SK-N-SH (cell line): ENCODE measurements at regions not wholly inside any gene's neighbourhood (a gene's known extent, or its start where the extent isn't known, plus 50 kb on each side); places are given as distances from the start of the nearest gene placed in this dataset.

Source experiments
- CTCF ChIA-PET: fragments of 300-600, 350-600 bp; formaldehyde crosslinking; extraction: SDS; loops from one replicate; lab custom pipeline; 2021; lab: Yijun Ruan, JAX
- POLR2A ChIA-PET: fragments of 350-600 bp; sonication (Branson Sonifier 250); formaldehyde crosslinking; extraction: SDS; loops from one replicate; lab custom pipeline; 2020; ENCODE audit warnings: antibody characterized with exemption, inconsistent platforms; lab: Yijun Ruan, JAX
- DNase-seq: peaks from one replicate; pipeline ENCODE4 v3.0.0; 2012
- H2AFZ ChIP-seq: fragments of 200-600 bp; sonication (generic); 2 replicates; pipeline ENCODE4 v1.8.1; 2016; ENCODE audit warnings: antibody characterized with exemption, mild to moderate bottlenecking, low read depth
- H3F3A ChIP-seq: fragments of 200-600 bp; sonication (generic); replicated peaks from 2 replicates; pipeline ENCODE3; 2016; ENCODE audit warnings: antibody characterized with exemption, mild to moderate bottlenecking; ENCODE audit not compliant: insufficient read depth
- H3K27ac ChIP-seq, 2 experiments: fragments of 200-500 bp in 1 of 2; fragments of 200-600 bp in 1 of 2; sonication (Bioruptor generic) in 1 of 2; sonication (generic), shearing (Covaris generic) in 1 of 2; 2 replicates each; pipeline versions ENCODE4 v1.5.1 to v1.6.1; 2014 to 2016; ENCODE audit warnings: low read depth in 2 of 2, inconsistent platforms in 1 of 2, low read length in 1 of 2, mild to moderate bottlenecking in 1 of 2, mixed read lengths in 1 of 2
- H3K27me3 ChIP-seq: fragments of 200-600 bp; sonication (generic), shearing (Covaris generic); 2 replicates; pipeline ENCODE4 v1.6.1; 2016; ENCODE audit warnings: mixed run types; ENCODE audit not compliant: insufficient read depth
- H3K36me3 ChIP-seq, 2 experiments: fragments of 200-500 bp in 1 of 2; fragments of 200-600 bp in 1 of 2; sonication (Bioruptor generic) in 1 of 2; sonication (generic) in 1 of 2; replicated peaks in 1 of 2; 2 replicates each; pipeline versions ENCODE3 to v1.5.1; 2014 to 2016; ENCODE audit warnings: low read length in 1 of 2, mild to moderate bottlenecking in 1 of 2; ENCODE audit not compliant: insufficient read depth in 2 of 2, control insufficient read depth in 1 of 2
- H3K4me1 ChIP-seq, 2 experiments: fragments of 200-500 bp in 1 of 2; fragments of 200-600 bp in 1 of 2; sonication (Bioruptor generic) in 1 of 2; sonication (generic), shearing (Covaris generic) in 1 of 2; 2 replicates each; pipeline versions ENCODE4 v1.5.1 to v1.6.1; 2014 to 2016; ENCODE audit warnings: low read depth in 1 of 2, low read length in 1 of 2, mixed run types in 1 of 2; ENCODE audit not compliant: insufficient read depth in 2 of 2, control insufficient read depth in 1 of 2
- H3K4me2 ChIP-seq: fragments of 200-600 bp; sonication (generic), shearing (Covaris generic); 2 replicates; pipeline ENCODE4 v1.6.1; 2017; ENCODE audit warnings: mixed run types
- H3K4me3 ChIP-seq, 2 experiments: fragments of 200-500 bp in 1 of 2; fragments of 200-600 bp in 1 of 2; sonication (Bioruptor generic) in 1 of 2; sonication (generic), shearing (Covaris generic) in 1 of 2; 2 replicates each; pipeline versions ENCODE4 v1.5.1 to v1.8.1; 2014 to 2016; ENCODE audit warnings: low read depth in 2 of 2, inconsistent platforms in 1 of 2, low read length in 1 of 2, mild to moderate bottlenecking in 1 of 2, mixed read lengths in 1 of 2, moderate library complexity in 1 of 2
- H3K79me2 ChIP-seq: fragments of 200-600 bp; sonication (generic); 2 replicates; pipeline ENCODE4 v1.8.1; 2017; ENCODE audit warnings: mild to moderate bottlenecking; ENCODE audit not compliant: insufficient read depth
- H3K9ac ChIP-seq: fragments of 200-600 bp; sonication (generic); 2 replicates; pipeline ENCODE4 v1.6.1; 2017; ENCODE audit warnings: mixed run types
- H3K9me2 ChIP-seq: fragments of 200-600 bp; sonication (generic); 2 replicates; pipeline ENCODE4 v1.6.1; 2017; ENCODE audit warnings: mixed run types
- H3K9me3 ChIP-seq: fragments of 200-600 bp; sonication (generic); 2 replicates; pipeline ENCODE4 v1.6.1; 2017; ENCODE audit warnings: mixed run types, mild to moderate bottlenecking, moderate library complexity
- H4K20me1 ChIP-seq: fragments of 200-600 bp; sonication (generic); 2 replicates; pipeline ENCODE4 v1.6.1; 2017; ENCODE audit warnings: mild to moderate bottlenecking, mixed run types; ENCODE audit not compliant: insufficient read depth
- CTCF ChIP-seq: fragments of 200-600 bp; sonication (generic); IDR thresholded peaks from 2 replicates; pipeline ENCODE4 v1.6.1; 2017; ENCODE audit warnings: antibody characterized with exemption, mild to moderate bottlenecking, moderate library complexity
- ELF1 ChIP-seq: IDR thresholded peaks from 2 replicates; pipeline ENCODE4 v1.4.0; 2012
- EP300 ChIP-seq, 2 experiments: IDR thresholded peaks; 2 replicates each; pipeline versions ENCODE4 v1.4.0 to v1.6.1; 2012; ENCODE audit warnings: borderline replicate concordance in 1 of 2, low read depth in 1 of 2, low read length in 1 of 2
- FOXJ3 ChIP-seq: sonication (generic); formaldehyde crosslinking; IDR thresholded peaks from 2 replicates; pipeline ENCODE4 v1.5.1; 2020; ENCODE audit warnings: mild to moderate bottlenecking, missing genetic modification reagents
- IRF3 ChIP-seq: fragments of 150-350 bp; IDR thresholded peaks from 2 replicates; pipeline ENCODE4 v1.6.1; 2016; ENCODE audit warnings: mild to moderate bottlenecking, low read depth, low read length
- MEF2A ChIP-seq: IDR thresholded peaks from 2 replicates; pipeline ENCODE4 v1.4.0; 2012; ENCODE audit warnings: low read depth, borderline replicate concordance
- MXI1 ChIP-seq: IDR thresholded peaks from 2 replicates; pipeline ENCODE4 v1.6.1; 2012; ENCODE audit warnings: mild to moderate bottlenecking, low read depth, low read length, improper control_type of control experiment
- NFIC ChIP-seq: IDR thresholded peaks from 2 replicates; pipeline ENCODE4 v1.4.0; 2012; ENCODE audit warnings: borderline replicate concordance
- NRF1 ChIP-seq: IDR thresholded peaks from 2 replicates; pipeline ENCODE4 v1.6.1; 2012; ENCODE audit warnings: low read depth, mild to moderate bottlenecking, low read length
- PBX3 ChIP-seq: IDR thresholded peaks from 2 replicates; pipeline ENCODE4; 2012
- RXRA ChIP-seq: IDR thresholded peaks from 2 replicates; pipeline ENCODE4 v1.4.0; 2012; ENCODE audit warnings: low read depth, mild to moderate bottlenecking, borderline replicate concordance
- TAF1 ChIP-seq: IDR thresholded peaks from 2 replicates; pipeline ENCODE4 v1.6.1; 2012; ENCODE audit warnings: low read depth, mild to moderate bottlenecking, low read length, moderate library complexity, borderline replicate concordance
- TCF12 ChIP-seq: IDR thresholded peaks from 2 replicates; pipeline ENCODE4 v1.4.0; 2012
- USF1 ChIP-seq: IDR thresholded peaks from 2 replicates; pipeline ENCODE4 v1.4.0; 2012; ENCODE audit warnings: low read depth, borderline replicate concordance
- WGBS: methylation state at CpG from one replicate; pipeline ENCODE4 v1.1.6; 2017; ENCODE audit warnings: low lambda C conversion rate; 5-methylcytosine and 5-hydroxymethylcytosine counted together

- Histone ChIP-seq H3K36me3 (no peaks in the 10 kb centered on the region), H3K79me2 (no peaks in the 10 kb centered on the region), H3K27ac (no peak overlapping the region), H3K4me2 (no peak overlapping the region), H3F3A (no peaks in the 10 kb centered on the region), H3K4me1 (no peaks in the 10 kb centered on the region), H3K9me2 (no peaks in the 10 kb centered on the region), H2AFZ (no peak overlapping the region), H3K9me3 (no peaks in the 10 kb centered on the region), H4K20me1 (no peaks in the 10 kb centered on the region), H3K4me3 (no peak overlapping the region), H3K27me3 (peaks cover 6% of the 10 kb centered on the region; the same call in 1 of the 2 replicates), H3K9ac (no peak overlapping the region)
- CTCF ChIA-PET: interaction anchor here (0.9 kb wide), 1 partner anchor 16 kb away, joined by 3 read pairs; no protein-coding TSS in a partner anchor
- 38% methylated on average over 12 of the region's 12 CpGs for WGBS
- DNase-seq: no peak
- TF ChIP-seq NFIC: no peak
- no peak for TF ChIP-seq ELF1
- no peak for TF ChIP-seq FOXJ3
- TF ChIP-seq IRF3: no peak
- TF ChIP-seq EP300 (IDR thresholded peaks at IDR 0.05; ENCODE audit: borderline replicate concordance in 1 of 2, low read depth in 1 of 2, low read length in 1 of 2): no peak
- no peak for TF ChIP-seq NRF1
- TF ChIP-seq RXRA: no peak
- TF ChIP-seq TCF12: no peak
- TF ChIP-seq CTCF: no peak
- no peak for TF ChIP-seq USF1
- no peak for TF ChIP-seq PBX3
- TF ChIP-seq MXI1: no peak
- TF ChIP-seq TAF1: no peak
- no peak for TF ChIP-seq MEF2A
- POLR2A ChIA-PET: no interaction called here
These were observed 101.1 kb downstream of the CDC7 start for GRCh38 chr1:91601554-91602376.
